GM12891 (cell line): ENCODE measurements at regions not wholly inside any gene's neighbourhood (a gene's known extent, or its start where the extent isn't known, plus 50 kb on each side); places are given as distances from the start of the nearest gene placed in this dataset.

ENCODE experiments used
- POLR2A ChIP-seq: IDR thresholded peaks from 2 replicates; pipeline ENCODE4 v1.6.1; 2011; ENCODE audit warnings: low read depth, low read length, control low read depth
- POLR2AphosphoS5 ChIP-seq: IDR thresholded peaks from 2 replicates; pipeline ENCODE4 v1.6.1; 2011; ENCODE audit warnings: low read depth, low read length, control low read depth
- SPI1 ChIP-seq: IDR thresholded peaks from 2 replicates; pipeline ENCODE4 v1.6.1; 2011; ENCODE audit warnings: low read depth, low read length, control low read depth
- TAF1 ChIP-seq: IDR thresholded peaks from 2 replicates; pipeline ENCODE4 v1.6.1; 2011; ENCODE audit warnings: low read depth, low read length, control low read depth

DNA sequence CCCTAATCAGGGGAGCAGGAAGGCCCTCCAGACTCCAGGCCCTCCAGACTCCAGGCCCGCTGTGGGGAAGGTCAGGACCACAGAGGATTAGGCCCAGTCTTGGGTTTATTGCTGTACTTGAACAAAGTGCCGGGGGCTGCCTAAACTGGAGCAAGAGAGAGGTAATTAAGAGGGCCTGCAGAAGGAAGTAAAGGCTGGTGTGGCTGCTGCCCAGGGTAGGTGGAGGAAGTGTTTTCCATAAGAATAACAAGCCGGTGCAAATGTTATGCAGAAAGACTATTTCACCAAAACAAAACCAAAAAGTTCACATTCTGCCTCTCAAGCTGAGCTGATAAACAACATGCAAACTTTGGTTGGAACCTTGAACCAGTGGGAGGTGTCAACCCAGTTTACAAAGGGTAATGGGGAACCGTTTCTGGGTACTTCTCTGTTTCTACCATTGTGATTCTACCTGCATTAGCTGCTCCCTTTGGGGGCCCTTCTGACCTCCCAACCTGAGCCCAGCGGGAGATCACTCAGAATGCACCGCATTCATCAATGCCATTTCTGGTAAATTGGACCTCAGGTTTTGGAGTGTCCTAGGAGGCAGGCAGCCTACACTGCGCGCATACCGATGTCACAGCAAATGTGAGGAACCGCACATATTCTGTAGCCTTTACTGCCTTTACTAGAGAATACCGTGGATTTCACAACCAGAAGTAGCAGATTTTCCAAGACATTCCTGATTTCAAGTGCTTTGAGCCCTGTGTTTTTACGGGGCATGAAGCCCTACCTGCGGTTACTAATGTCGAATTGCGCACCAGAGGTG is 59.7 kb upstream of the BCOR start:
- no peak for TF ChIP-seq SPI1
- no peak for TF ChIP-seq TAF1
- no peak for TF ChIP-seq POLR2A
- TF ChIP-seq POLR2AphosphoS5 = no peak
